ENCODE measurements at regions not wholly inside any gene's neighbourhood (a gene's known extent, or its start where the extent isn't known, plus 50 kb on each side); places are given as distances from the start of the nearest gene placed in this dataset.

GRCh38 chr9:109718861-109719260 is 61.1 kb upstream of the PALM2AKAP2 start:
- TF ChIP-seq CTCF (IDR thresholded peaks at IDR 0.05): no peak
- no peak for TF ChIP-seq POLR2AphosphoS5 (IDR thresholded peaks at IDR 0.05)
